ENCODE measurements at regions not wholly inside any gene's neighbourhood (a gene's known extent, or its start where the extent isn't known, plus 50 kb on each side); places are given as distances from the start of the nearest gene placed in this dataset.

DNA sequence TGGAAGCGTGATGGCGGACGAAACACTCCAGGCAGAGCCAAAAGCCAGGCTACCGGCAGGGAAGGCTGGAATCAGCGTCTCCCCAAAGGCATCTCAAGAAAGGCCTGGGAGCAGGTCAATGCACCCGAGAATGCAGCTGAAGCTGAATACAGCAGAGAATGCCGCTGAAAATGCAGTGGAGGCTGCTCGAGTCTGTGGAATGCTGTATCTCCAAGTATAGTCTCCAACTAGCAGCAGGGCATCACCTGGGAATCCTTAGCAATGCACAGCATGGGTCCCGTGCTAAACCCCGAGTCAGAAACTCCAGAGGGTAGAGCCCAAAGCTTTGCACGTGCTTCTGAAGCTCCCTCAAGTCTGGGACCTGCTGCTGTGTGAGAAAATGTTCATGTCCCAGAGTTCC is 191.1 kb upstream of the ALKAL2 start:
- Histone ChIP-seq H3K36me3 (replicated peaks; ENCODE audit: low read depth, low read length) (no peaks in the 10 kb centered on the region), H3K4me1 (ENCODE audit: low read length) (no peaks in the 10 kb centered on the region), H3K4me3 (ENCODE audit: low read length) (no peak overlapping the region), H3K27ac (ENCODE audit: low read length) (no peak overlapping the region), H2AFZ (ENCODE audit: low read depth, low read length) (no peak overlapping the region), H3K27me3 (ENCODE audit: low read depth, low read length) (no peaks in the 10 kb centered on the region), H3K79me2 (ENCODE audit: low read length) (no peaks in the 10 kb centered on the region), H3K9ac (ENCODE audit: low read length) (no peak overlapping the region), H3K9me3 (ENCODE audit: insufficient read depth, low read length) (no peaks in the 10 kb centered on the region), H3K4me2 (ENCODE audit: low read length) (no peak overlapping the region), H4K20me1 (ENCODE audit: insufficient read depth, low read length) (no peaks in the 10 kb centered on the region)
- TF ChIP-seq, protein P1, sequence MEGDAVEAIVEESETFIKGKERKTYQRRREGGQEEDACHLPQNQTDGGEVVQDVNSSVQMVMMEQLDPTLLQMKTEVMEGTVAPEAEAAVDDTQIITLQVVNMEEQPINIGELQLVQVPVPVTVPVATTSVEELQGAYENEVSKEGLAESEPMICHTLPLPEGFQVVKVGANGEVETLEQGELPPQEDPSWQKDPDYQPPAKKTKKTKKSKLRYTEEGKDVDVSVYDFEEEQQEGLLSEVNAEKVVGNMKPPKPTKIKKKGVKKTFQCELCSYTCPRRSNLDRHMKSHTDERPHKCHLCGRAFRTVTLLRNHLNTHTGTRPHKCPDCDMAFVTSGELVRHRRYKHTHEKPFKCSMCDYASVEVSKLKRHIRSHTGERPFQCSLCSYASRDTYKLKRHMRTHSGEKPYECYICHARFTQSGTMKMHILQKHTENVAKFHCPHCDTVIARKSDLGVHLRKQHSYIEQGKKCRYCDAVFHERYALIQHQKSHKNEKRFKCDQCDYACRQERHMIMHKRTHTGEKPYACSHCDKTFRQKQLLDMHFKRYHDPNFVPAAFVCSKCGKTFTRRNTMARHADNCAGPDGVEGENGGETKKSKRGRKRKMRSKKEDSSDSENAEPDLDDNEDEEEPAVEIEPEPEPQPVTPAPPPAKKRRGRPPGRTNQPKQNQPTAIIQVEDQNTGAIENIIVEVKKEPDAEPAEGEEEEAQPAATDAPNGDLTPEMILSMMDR (IDR thresholded peaks at IDR 0.05; ENCODE audit: low read depth, low read length): no peak
- TF ChIP-seq EZH2phosphoT487 (IDR thresholded peaks at IDR 0.05; ENCODE audit: low read depth): no peak

DNA sequence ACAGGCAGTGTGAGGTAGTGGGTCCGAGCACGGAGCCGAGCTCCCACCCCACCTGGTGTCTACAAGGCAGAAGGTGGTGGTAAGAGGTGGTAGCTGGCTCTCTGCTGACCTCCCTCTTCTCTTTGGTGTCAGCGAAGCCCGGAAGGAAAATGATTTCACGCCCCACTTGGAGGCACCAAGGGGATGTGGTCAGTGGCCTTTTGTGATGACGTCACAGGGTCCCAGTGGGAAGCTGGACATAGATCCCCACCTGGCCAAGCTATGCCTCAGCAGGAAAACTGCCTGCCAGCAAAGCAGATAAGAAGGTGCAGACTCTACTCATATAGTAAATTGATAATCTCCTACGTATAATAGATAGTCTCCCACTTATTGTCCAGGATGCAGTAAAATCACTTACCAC is 183.7 kb upstream of the ALKAL2 start:
- TF ChIP-seq, protein P1 (IDR thresholded peaks at IDR 0.05; ENCODE audit: low read depth, low read length): no peak
- TF ChIP-seq EZH2phosphoT487 (IDR thresholded peaks at IDR 0.05; ENCODE audit: low read depth): no peak
- no peaks in the 10 kb centered on the region for H3K36me3 ChIP-seq (replicated peaks; ENCODE audit: low read depth, low read length)
- H4K20me1 ChIP-seq (ENCODE audit: insufficient read depth, low read length): no peaks in the 10 kb centered on the region
- no peak overlapping the region for H3K4me3 ChIP-seq (ENCODE audit: low read length)
- H3K4me1 ChIP-seq (ENCODE audit: low read length): no peaks in the 10 kb centered on the region
- no peak overlapping the region for H3K9ac ChIP-seq (ENCODE audit: low read length)
- no peaks in the 10 kb centered on the region for H3K27me3 ChIP-seq (ENCODE audit: low read depth, low read length)
- H3K9me3 ChIP-seq (ENCODE audit: insufficient read depth, low read length): no peaks in the 10 kb centered on the region
- no peak overlapping the region for H3K4me2 ChIP-seq (ENCODE audit: low read length)
- no peak overlapping the region for H2AFZ ChIP-seq (ENCODE audit: low read depth, low read length)
- no peak overlapping the region for H3K27ac ChIP-seq (ENCODE audit: low read length)
- H3K79me2 ChIP-seq (ENCODE audit: low read length): no peaks in the 10 kb centered on the region

DNA sequence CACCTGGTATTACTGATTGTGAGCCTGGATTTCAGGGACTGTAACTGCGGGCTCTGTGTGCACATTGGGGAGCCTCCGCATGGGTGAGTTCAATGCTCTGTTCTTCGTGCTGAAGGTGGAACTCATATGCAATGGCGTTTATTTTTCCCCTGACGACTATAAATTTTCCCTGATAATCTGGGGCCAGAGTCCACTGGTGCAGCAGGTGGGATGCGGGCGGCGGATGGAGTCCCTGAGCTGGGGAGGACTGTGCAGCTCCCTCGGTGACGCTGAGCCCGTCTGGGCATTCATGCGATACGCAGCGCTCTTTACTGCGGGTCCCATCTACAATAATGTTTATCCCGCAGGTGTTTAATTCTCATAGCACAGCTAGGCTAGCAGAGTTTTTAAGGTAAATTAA is 181.6 kb upstream of the ALKAL2 start:
- H3K9ac ChIP-seq (ENCODE audit: low read length): no peak overlapping the region
- no peaks in the 10 kb centered on the region for H3K4me1 ChIP-seq (ENCODE audit: low read length)
- no peak overlapping the region for H3K27ac ChIP-seq (ENCODE audit: low read length)
- H3K4me2 ChIP-seq (ENCODE audit: low read length): no peak overlapping the region
- H3K79me2 ChIP-seq (ENCODE audit: low read length): no peaks in the 10 kb centered on the region
- H3K27me3 ChIP-seq (ENCODE audit: low read depth, low read length): no peaks in the 10 kb centered on the region
- no peaks in the 10 kb centered on the region for H4K20me1 ChIP-seq (ENCODE audit: insufficient read depth, low read length)
- no peak overlapping the region for H3K4me3 ChIP-seq (ENCODE audit: low read length)
- TF ChIP-seq, protein P1 (IDR thresholded peaks at IDR 0.05; ENCODE audit: low read depth, low read length): no peak
- no peak for TF ChIP-seq EZH2phosphoT487 (IDR thresholded peaks at IDR 0.05; ENCODE audit: low read depth)
- H3K36me3 ChIP-seq (replicated peaks; ENCODE audit: low read depth, low read length): no peaks in the 10 kb centered on the region
- H2AFZ ChIP-seq (ENCODE audit: low read depth, low read length): no peak overlapping the region
- H3K9me3 ChIP-seq (ENCODE audit: insufficient read depth, low read length): no peaks in the 10 kb centered on the region

DNA sequence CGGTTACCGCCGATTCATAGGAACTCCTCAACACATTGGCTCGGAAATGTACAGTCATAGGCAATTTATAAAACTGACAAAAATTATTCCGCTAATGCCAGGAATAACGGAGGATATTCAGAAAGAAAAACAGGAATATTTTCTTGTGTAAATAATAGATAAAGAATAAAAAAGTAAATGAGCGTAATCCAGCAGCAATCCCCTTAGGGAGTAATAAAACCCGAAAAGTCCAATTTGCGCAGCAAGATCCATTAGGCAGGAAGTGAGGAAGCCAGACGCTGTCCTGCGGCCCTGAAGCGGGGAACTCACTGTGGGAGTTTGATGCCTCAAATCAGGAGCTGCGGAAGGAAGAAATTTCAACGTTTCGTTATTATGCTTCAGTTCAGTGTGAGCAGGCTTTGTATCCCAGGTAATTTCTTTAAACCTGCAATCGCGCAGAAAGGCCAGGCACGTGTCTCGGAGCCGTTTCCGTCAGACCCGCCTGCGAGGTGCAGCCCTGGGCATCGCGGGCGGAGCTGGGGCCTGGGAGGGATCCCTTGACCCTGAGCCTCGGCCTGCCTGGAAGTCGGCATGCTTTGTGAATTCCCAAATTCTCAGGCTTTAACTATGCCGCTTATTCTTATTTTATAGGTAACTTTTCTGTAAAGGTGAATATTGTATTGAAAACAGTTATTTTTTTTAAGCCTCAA is 180.9 kb upstream of the ALKAL2 start:
- H4K20me1 ChIP-seq (ENCODE audit: insufficient read depth, low read length): no peaks in the 10 kb centered on the region
- H3K79me2 ChIP-seq (ENCODE audit: low read length): no peaks in the 10 kb centered on the region
- no peak overlapping the region for H3K4me2 ChIP-seq (ENCODE audit: low read length)
- TF ChIP-seq, protein P1 (IDR thresholded peaks at IDR 0.05; ENCODE audit: low read depth, low read length): no peak
- no peak for TF ChIP-seq EZH2phosphoT487 (IDR thresholded peaks at IDR 0.05; ENCODE audit: low read depth)
- H3K27ac ChIP-seq (ENCODE audit: low read length): no peak overlapping the region
- H3K36me3 ChIP-seq (replicated peaks; ENCODE audit: low read depth, low read length): no peaks in the 10 kb centered on the region
- no peaks in the 10 kb centered on the region for H3K27me3 ChIP-seq (ENCODE audit: low read depth, low read length)
- H3K4me3 ChIP-seq (ENCODE audit: low read length): no peak overlapping the region
- H3K9ac ChIP-seq (ENCODE audit: low read length): no peak overlapping the region
- no peaks in the 10 kb centered on the region for H3K9me3 ChIP-seq (ENCODE audit: insufficient read depth, low read length)
- no peaks in the 10 kb centered on the region for H3K4me1 ChIP-seq (ENCODE audit: low read length)
- H2AFZ ChIP-seq (ENCODE audit: low read depth, low read length): no peak overlapping the region

All from OCI-LY3 (cell line).